LNCaP clone FGC (cell line): ENCODE measurements at regions not wholly inside any gene's neighbourhood (a gene's known extent, or its start where the extent isn't known, plus 50 kb on each side); places are given as distances from the start of the nearest gene placed in this dataset.

Source experiments
- DNase-seq: peaks from one replicate; pipeline ENCODE4 v3.0.0-alpha.2; 2011; ENCODE audit warnings: low read depth
- H3K4me3 ChIP-seq: 2 replicates; pipeline ENCODE4 v1.5.1; 2011; ENCODE audit warnings: mild to moderate bottlenecking, low read depth, low read length, control low read depth
- CTCF ChIP-seq: IDR thresholded peaks from 2 replicates; pipeline ENCODE4 v1.5.1; 2012; ENCODE audit warnings: mild to moderate bottlenecking; ENCODE audit not compliant: control insufficient read depth, insufficient read depth; ENCODE audit errors: extremely low read depth

GRCh38 chr5:18491349-18491748 lies 857.1 kb downstream of the TAF11L14 start:
- no peak for TF ChIP-seq CTCF
- no peak overlapping the region for H3K4me3 ChIP-seq
- DNase-seq: no peak

GRCh38 chr5:18495157-18495556 lies 860.9 kb downstream of the TAF11L14 start:
- H3K4me3 ChIP-seq: no peak overlapping the region
- TF ChIP-seq CTCF: no peak
- no peak for DNase-seq

GRCh38 chr5:18496041-18496440 lies 861.8 kb downstream of the TAF11L14 start:
- TF ChIP-seq CTCF: no peak
- no peak for DNase-seq
- H3K4me3 ChIP-seq: no peak overlapping the region

GRCh38 chr5:18497089-18497488 lies 862.8 kb downstream of the TAF11L14 start:
- TF ChIP-seq CTCF: no peak
- no peak overlapping the region for H3K4me3 ChIP-seq
- no peak for DNase-seq

- no peak overlapping the region for H3K4me3 ChIP-seq
These were observed 869.6 kb downstream of the TAF11L14 start for GRCh38 chr5:18503797-18504328.

GRCh38 chr5:18507114-18507513 lies 872.9 kb downstream of the TAF11L14 start:
- no peak overlapping the region for H3K4me3 ChIP-seq
- TF ChIP-seq CTCF: no peak
- no peak for DNase-seq

More at GRCh38 chr5:18503797-18504328, 869.6 kb downstream of the TAF11L14 start:
- DNase-seq: no peak
- no peak for TF ChIP-seq CTCF

- TF ChIP-seq CTCF: no peak
- DNase-seq: no peak
- no peak overlapping the region for H3K4me3 ChIP-seq
These were observed 883.6 kb downstream of the TAF11L14 start for GRCh38 chr5:18517641-18518380.
